BE2C (cell line): ENCODE measurements at regions not wholly inside any gene's neighbourhood (a gene's known extent, or its start where the extent isn't known, plus 50 kb on each side); places are given as distances from the start of the nearest gene placed in this dataset.

Experiments used
- DNase-seq: peaks from one replicate; pipeline ENCODE4 v3.0.0-alpha.2; 2020
- H3K27me3 ChIP-seq: fragments of 250-450 bp; sonication (Bioruptor Pico); 2 replicates; pipeline ENCODE4 v1.5.1; 2020; ENCODE audit warnings: mild to moderate bottlenecking
- H3K36me3 ChIP-seq: fragments of 250-450 bp; sonication (Bioruptor Pico); 2 replicates; pipeline ENCODE4 v1.5.1; 2020; ENCODE audit warnings: mild to moderate bottlenecking
- H3K4me1 ChIP-seq: fragments of 250-450 bp; sonication (Bioruptor Pico); 2 replicates; pipeline ENCODE4 v1.5.1; 2020
- H3K4me3 ChIP-seq: 2 replicates; pipeline ENCODE4 v1.5.1; 2011; ENCODE audit warnings: low read depth, low read length
- H3K9me3 ChIP-seq: fragments of 250-450 bp; sonication (Bioruptor Pico); 2 replicates; pipeline ENCODE4 v1.5.1; 2020
- CTCF ChIP-seq: IDR thresholded peaks from 2 replicates; pipeline ENCODE4 v1.5.1; 2012; ENCODE audit warnings: mild to moderate bottlenecking, low read depth, low read length

- no peaks in the 10 kb centered on the region for H3K9me3 ChIP-seq
- no peak for DNase-seq
- no peak for TF ChIP-seq CTCF
- no peaks in the 10 kb centered on the region for H3K4me1 ChIP-seq
- H3K36me3 ChIP-seq: no peaks in the 10 kb centered on the region
- no peaks in the 10 kb centered on the region for H3K27me3 ChIP-seq
- H3K4me3 ChIP-seq: no peak overlapping the region
Observed at GRCh38 chr6:117022774-117023173, 145.7 kb downstream of the RFX6 start.

GRCh38 chr6:117025310-117025709 is 148.3 kb downstream of the RFX6 start:
- no peaks in the 10 kb centered on the region for H3K9me3 ChIP-seq
- no peaks in the 10 kb centered on the region for H3K36me3 ChIP-seq
- no peak for DNase-seq
- H3K4me3 ChIP-seq: no peak overlapping the region
- H3K4me1 ChIP-seq: no peaks in the 10 kb centered on the region
- H3K27me3 ChIP-seq: no peaks in the 10 kb centered on the region
- no peak for TF ChIP-seq CTCF

DNA sequence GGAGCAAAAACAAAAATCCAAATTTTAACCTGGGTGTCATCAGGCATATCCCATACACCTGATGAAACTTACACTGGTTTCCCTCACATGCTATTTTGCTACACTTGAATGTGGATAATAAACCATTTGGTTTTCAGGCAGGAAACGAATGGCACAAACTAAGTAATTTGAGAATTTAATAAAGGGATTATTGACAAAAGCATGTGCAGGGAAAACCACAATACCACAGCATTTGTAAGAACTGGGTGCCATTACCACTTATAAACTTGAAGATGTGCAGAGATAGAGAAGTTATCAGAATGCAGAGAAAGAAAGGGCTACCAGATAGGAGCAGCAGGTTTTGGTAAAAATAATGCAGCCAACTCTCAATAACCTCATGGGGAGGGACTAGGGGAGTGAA is 151.2 kb downstream of the RFX6 start:
- Histone ChIP-seq H3K27me3 (no peaks in the 10 kb centered on the region), H3K4me3 (no peak overlapping the region)
- DNase-seq: no peak

GRCh38 chr6:117034547-117034946 is 157.5 kb downstream of the RFX6 start:
- Histone ChIP-seq H3K9me3 (no peaks in the 10 kb centered on the region), H3K4me3 (no peak overlapping the region), H3K36me3 (no peaks in the 10 kb centered on the region), H3K4me1 (no peaks in the 10 kb centered on the region), H3K27me3 (no peaks in the 10 kb centered on the region)
- TF ChIP-seq CTCF: no peak
- no peak for DNase-seq

More for the DNA sequence above, 151.2 kb downstream of the RFX6 start:
- Histone ChIP-seq H3K4me1 (no peaks in the 10 kb centered on the region), H3K9me3 (no peaks in the 10 kb centered on the region), H3K36me3 (no peaks in the 10 kb centered on the region)
- TF ChIP-seq CTCF: no peak

- DNase-seq: no peak
- no peaks in the 10 kb centered on the region for H3K36me3 ChIP-seq
- no peaks in the 10 kb centered on the region for H3K4me1 ChIP-seq
- no peak for TF ChIP-seq CTCF
- no peak overlapping the region for H3K4me3 ChIP-seq
- no peaks in the 10 kb centered on the region for H3K27me3 ChIP-seq
- H3K9me3 ChIP-seq: no peaks in the 10 kb centered on the region
Observed at GRCh38 chr6:117034971-117035370, 157.9 kb downstream of the RFX6 start.

- no peak for TF ChIP-seq CTCF
- no peak for DNase-seq
- H3K9me3 ChIP-seq: no peaks in the 10 kb centered on the region
- no peaks in the 10 kb centered on the region for H3K36me3 ChIP-seq
- H3K4me3 ChIP-seq: no peak overlapping the region
- no peaks in the 10 kb centered on the region for H3K4me1 ChIP-seq
- H3K27me3 ChIP-seq: no peaks in the 10 kb centered on the region
Observed at GRCh38 chr6:117050301-117050700, 173.3 kb downstream of the RFX6 start.
